Gastrocnemius medialis (tissue), 4 donors: ENCODE measurements at regions not wholly inside any gene's neighbourhood (a gene's known extent, or its start where the extent isn't known, plus 50 kb on each side); places are given as distances from the start of the nearest gene placed in this dataset.
"Not testable (repeated sequence)": the region's sequence is repeated elsewhere in the genome, so short reads cannot be mapped to it uniquely, and the experiment has no call there.

Experiments
- CTCF ChIP-seq, 5 experiments: fragments of 450-650 bp in 3 of 5; fragments of 200-600 bp in 2 of 5; sonication (generic) in 2 of 5; IDR thresholded peaks in 4 of 5; conservative IDR thresholded peaks in 1 of 5; 1 replicate in 4 of 5; 2 replicates in 1 of 5; pipeline ENCODE4 v1.5.1; 2016 to 2019; ENCODE audit warnings: antibody characterized with exemption in 5 of 5, mild to moderate bottlenecking in 3 of 5, moderate library complexity in 3 of 5
- POLR2A ChIP-seq, 2 donors: fragments of 450-650 bp; IDR thresholded peaks; one replicate each; pipeline ENCODE4 v1.6.1; 2017; ENCODE audit warnings: antibody characterized with exemption in 2 of 2, mild to moderate bottlenecking in 2 of 2, moderate library complexity in 2 of 2

- not testable (repeated sequence) for TF ChIP-seq CTCF (IDR thresholded peaks at IDR 0.05 in 4 of 5, conservative IDR thresholded peaks at IDR 0.05 in 1 of 5); POLR2A (IDR thresholded peaks at IDR 0.05)
Measured at GRCh38 chr5:12576953-12577352, 672.7 kb upstream of the CTNND2 start.
